GM23338 (cell line): ENCODE measurements at regions not wholly inside any gene's neighbourhood (a gene's known extent, or its start where the extent isn't known, plus 50 kb on each side); places are given as distances from the start of the nearest gene placed in this dataset.

Source experiments
- EZH2 ChIP-seq: fragments of 200-600 bp; sonication (generic); IDR thresholded peaks from one replicate; pipeline ENCODE4 v1.8.0; 2017; ENCODE audit warnings: antibody characterized with exemption, mild to moderate bottlenecking, low read depth; ENCODE audit not compliant: unreplicated experiment
- EZH2phosphoT487 ChIP-seq: fragments of 200-600 bp; sonication (generic); IDR thresholded peaks from one replicate; pipeline ENCODE4 v1.8.1; 2018; ENCODE audit warnings: antibody characterized with exemption; ENCODE audit not compliant: unreplicated experiment
- JUNB ChIP-seq: IDR thresholded peaks from one replicate; pipeline ENCODE4 v1.6.1; 2016; ENCODE audit warnings: antibody characterized with exemption; ENCODE audit not compliant: unreplicated experiment
- NANOG ChIP-seq: IDR thresholded peaks from 2 replicates; pipeline ENCODE4 v1.6.1; 2016; ENCODE audit warnings: antibody characterized with exemption, borderline replicate concordance
- POLR2AphosphoS5 ChIP-seq: IDR thresholded peaks from 2 replicates; pipeline ENCODE4 v1.6.1; 2016; ENCODE audit warnings: antibody characterized with exemption, low read depth
- STAT1 ChIP-seq: IDR thresholded peaks from one replicate; pipeline ENCODE4 v1.6.1; 2016; ENCODE audit warnings: antibody characterized with exemption; ENCODE audit not compliant: unreplicated experiment
- ZNF114 ChIP-seq: fragments of 250-450 bp; sonication (Bioruptor Pico); IDR thresholded peaks from 2 replicates; pipeline ENCODE4 v1.5.0; 2020; ENCODE audit warnings: mild to moderate bottlenecking, moderate library complexity
- TF ChIP-seq, protein P1 (sequence below), 2 experiments: fragments of 200-600 bp in 1 of 2; sonication (generic) in 1 of 2; conservative IDR thresholded peaks; 2 replicates each; pipeline versions ENCODE4 v1.5.1 to v1.6.1; 2016 to 2017; ENCODE audit warnings: antibody characterized with exemption in 2 of 2, low read depth in 2 of 2, mild to moderate bottlenecking in 2 of 2, moderate library complexity in 1 of 2
- TF ChIP-seq, protein P2 (sequence below): IDR thresholded peaks from one replicate; pipeline ENCODE4 v1.6.1; 2018; ENCODE audit warnings: antibody characterized with exemption; ENCODE audit not compliant: unreplicated experiment
- TF ChIP-seq, protein P3 (sequence below): fragments of 250-450 bp; sonication (Bioruptor Pico); IDR thresholded peaks from 2 replicates; pipeline ENCODE4 v1.5.0; 2020; ENCODE audit warnings: mild to moderate bottlenecking, moderate library complexity

DNA sequence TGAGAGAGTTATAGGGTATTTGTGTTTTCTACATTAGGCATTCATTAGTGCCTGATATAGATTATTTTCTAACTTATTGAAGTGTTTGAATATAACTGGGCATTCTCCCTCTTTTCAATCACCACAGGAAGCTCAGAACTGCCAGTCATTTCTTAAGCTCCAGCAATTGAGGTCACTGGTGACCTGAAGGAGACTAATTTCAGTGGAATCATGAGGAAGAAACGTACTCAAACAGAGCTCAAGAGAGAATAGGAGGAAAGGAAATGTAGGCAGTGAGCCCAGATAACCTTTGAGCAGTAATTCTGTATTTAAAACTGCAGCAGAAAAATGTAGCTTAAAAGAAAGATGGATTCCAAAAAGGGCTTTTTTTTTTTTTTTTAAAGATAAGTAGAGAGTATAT, 1035.5 kb downstream of the SOCS6 start:
- TF ChIP-seq, protein P1, sequence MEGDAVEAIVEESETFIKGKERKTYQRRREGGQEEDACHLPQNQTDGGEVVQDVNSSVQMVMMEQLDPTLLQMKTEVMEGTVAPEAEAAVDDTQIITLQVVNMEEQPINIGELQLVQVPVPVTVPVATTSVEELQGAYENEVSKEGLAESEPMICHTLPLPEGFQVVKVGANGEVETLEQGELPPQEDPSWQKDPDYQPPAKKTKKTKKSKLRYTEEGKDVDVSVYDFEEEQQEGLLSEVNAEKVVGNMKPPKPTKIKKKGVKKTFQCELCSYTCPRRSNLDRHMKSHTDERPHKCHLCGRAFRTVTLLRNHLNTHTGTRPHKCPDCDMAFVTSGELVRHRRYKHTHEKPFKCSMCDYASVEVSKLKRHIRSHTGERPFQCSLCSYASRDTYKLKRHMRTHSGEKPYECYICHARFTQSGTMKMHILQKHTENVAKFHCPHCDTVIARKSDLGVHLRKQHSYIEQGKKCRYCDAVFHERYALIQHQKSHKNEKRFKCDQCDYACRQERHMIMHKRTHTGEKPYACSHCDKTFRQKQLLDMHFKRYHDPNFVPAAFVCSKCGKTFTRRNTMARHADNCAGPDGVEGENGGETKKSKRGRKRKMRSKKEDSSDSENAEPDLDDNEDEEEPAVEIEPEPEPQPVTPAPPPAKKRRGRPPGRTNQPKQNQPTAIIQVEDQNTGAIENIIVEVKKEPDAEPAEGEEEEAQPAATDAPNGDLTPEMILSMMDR (conservative IDR thresholded peaks at IDR 0.05; ENCODE audit: low read depth in 2 of 2), result no peak
- TF ChIP-seq JUNB (no peak), POLR2AphosphoS5 (no peak), NANOG (no peak), EZH2phosphoT487 (no peak), EZH2 (no peak), STAT1 (no peak), ZNF114 (no peak)
- TF ChIP-seq, protein P2, sequence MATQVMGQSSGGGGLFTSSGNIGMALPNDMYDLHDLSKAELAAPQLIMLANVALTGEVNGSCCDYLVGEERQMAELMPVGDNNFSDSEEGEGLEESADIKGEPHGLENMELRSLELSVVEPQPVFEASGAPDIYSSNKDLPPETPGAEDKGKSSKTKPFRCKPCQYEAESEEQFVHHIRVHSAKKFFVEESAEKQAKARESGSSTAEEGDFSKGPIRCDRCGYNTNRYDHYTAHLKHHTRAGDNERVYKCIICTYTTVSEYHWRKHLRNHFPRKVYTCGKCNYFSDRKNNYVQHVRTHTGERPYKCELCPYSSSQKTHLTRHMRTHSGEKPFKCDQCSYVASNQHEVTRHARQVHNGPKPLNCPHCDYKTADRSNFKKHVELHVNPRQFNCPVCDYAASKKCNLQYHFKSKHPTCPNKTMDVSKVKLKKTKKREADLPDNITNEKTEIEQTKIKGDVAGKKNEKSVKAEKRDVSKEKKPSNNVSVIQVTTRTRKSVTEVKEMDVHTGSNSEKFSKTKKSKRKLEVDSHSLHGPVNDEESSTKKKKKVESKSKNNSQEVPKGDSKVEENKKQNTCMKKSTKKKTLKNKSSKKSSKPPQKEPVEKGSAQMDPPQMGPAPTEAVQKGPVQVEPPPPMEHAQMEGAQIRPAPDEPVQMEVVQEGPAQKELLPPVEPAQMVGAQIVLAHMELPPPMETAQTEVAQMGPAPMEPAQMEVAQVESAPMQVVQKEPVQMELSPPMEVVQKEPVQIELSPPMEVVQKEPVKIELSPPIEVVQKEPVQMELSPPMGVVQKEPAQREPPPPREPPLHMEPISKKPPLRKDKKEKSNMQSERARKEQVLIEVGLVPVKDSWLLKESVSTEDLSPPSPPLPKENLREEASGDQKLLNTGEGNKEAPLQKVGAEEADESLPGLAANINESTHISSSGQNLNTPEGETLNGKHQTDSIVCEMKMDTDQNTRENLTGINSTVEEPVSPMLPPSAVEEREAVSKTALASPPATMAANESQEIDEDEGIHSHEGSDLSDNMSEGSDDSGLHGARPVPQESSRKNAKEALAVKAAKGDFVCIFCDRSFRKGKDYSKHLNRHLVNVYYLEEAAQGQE, result no peak
- TF ChIP-seq, protein P3, sequence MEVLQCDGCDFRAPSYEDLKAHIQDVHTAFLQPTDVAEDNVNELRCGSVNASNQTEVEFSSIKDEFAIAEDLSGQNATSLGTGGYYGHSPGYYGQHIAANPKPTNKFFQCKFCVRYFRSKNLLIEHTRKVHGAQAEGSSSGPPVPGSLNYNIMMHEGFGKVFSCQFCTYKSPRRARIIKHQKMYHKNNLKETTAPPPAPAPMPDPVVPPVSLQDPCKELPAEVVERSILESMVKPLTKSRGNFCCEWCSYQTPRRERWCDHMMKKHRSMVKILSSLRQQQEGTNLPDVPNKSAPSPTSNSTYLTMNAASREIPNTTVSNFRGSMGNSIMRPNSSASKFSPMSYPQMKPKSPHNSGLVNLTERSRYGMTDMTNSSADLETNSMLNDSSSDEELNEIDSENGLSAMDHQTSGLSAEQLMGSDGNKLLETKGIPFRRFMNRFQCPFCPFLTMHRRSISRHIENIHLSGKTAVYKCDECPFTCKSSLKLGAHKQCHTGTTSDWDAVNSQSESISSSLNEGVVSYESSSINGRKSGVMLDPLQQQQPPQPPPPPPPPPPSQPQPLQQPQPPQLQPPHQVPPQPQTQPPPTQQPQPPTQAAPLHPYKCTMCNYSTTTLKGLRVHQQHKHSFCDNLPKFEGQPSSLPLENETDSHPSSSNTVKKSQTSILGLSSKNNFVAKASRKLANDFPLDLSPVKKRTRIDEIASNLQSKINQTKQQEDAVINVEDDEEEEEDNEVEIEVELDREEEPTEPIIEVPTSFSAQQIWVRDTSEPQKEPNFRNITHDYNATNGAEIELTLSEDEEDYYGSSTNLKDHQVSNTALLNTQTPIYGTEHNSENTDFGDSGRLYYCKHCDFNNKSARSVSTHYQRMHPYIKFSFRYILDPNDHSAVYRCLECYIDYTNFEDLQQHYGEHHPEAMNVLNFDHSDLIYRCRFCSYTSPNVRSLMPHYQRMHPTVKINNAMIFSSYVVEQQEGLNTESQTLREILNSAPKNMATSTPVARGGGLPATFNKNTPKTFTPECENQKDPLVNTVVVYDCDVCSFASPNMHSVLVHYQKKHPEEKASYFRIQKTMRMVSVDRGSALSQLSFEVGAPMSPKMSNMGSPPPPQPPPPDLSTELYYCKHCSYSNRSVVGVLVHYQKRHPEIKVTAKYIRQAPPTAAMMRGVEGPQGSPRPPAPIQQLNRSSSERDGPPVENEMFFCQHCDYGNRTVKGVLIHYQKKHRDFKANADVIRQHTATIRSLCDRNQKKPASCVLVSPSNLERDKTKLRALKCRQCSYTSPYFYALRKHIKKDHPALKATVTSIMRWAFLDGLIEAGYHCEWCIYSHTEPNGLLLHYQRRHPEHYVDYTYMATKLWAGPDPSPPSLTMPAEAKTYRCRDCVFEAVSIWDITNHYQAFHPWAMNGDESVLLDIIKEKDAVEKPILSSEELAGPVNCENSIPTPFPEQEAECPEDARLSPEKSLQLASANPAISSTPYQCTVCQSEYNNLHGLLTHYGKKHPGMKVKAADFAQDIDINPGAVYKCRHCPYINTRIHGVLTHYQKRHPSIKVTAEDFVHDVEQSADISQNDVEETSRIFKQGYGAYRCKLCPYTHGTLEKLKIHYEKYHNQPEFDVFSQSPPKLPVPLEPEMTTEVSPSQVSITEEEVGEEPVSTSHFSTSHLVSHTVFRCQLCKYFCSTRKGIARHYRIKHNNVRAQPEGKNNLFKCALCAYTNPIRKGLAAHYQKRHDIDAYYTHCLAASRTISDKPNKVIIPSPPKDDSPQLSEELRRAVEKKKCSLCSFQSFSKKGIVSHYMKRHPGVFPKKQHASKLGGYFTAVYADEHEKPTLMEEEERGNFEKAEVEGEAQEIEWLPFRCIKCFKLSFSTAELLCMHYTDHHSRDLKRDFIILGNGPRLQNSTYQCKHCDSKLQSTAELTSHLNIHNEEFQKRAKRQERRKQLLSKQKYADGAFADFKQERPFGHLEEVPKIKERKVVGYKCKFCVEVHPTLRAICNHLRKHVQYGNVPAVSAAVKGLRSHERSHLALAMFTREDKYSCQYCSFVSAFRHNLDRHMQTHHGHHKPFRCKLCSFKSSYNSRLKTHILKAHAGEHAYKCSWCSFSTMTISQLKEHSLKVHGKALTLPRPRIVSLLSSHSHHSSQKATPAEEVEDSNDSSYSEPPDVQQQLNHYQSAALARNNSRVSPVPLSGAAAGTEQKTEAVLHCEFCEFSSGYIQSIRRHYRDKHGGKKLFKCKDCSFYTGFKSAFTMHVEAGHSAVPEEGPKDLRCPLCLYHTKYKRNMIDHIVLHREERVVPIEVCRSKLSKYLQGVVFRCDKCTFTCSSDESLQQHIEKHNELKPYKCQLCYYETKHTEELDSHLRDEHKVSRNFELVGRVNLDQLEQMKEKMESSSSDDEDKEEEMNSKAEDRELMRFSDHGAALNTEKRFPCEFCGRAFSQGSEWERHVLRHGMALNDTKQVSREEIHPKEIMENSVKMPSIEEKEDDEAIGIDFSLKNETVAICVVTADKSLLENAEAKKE (CRISPR knock-in tag), result no peak
